GM12865 (cell line): ENCODE measurements at regions not wholly inside any gene's neighbourhood (a gene's known extent, or its start where the extent isn't known, plus 50 kb on each side); places are given as distances from the start of the nearest gene placed in this dataset.

Experiments used
- DNase-seq: peaks from one replicate; pipeline ENCODE4 v3.0.0; 2010; ENCODE audit warnings: low read depth
- H3K4me3 ChIP-seq: 2 replicates; pipeline ENCODE4 v1.5.1; 2011; ENCODE audit warnings: mild to moderate bottlenecking, low read depth, low read length, control low read depth
- TF ChIP-seq, protein P1 (sequence below): IDR thresholded peaks from 2 replicates; pipeline ENCODE4 v1.5.1; 2011; ENCODE audit warnings: low read length, control low read depth, low read depth, inconsistent platforms; ENCODE audit not compliant: insufficient read depth; ENCODE audit errors: missing control alignments

DNA sequence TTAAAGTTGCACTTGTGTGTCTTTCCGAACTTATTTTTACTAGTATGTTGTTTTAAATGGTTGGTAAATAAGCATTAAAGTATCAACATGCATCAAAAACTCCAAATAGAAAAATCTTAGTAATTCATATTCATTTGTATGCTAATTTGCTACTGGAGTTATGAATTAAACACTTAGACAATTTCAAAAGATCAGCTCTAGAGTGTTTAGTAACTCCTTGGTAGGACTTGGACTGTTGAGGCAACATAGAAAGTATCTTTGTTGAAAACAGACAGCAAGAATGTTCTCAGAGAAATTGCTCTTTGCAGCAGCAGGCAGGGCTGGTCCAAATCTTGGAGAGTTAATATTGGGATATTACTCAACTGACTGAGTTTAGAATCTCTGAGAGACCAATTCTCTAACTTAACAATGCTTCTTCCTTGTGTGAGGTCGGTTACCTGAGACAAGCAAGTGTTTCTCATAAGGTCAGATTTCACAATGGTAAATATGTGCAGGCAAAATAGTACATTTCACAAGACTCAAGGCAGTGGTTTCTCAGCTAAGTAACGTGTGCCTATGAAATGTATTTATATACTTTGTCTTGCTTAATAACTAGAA, 147.8 kb upstream of the IL12A start:
- no peak overlapping the region for H3K4me3 ChIP-seq
- DNase-seq, result no peak

DNA sequence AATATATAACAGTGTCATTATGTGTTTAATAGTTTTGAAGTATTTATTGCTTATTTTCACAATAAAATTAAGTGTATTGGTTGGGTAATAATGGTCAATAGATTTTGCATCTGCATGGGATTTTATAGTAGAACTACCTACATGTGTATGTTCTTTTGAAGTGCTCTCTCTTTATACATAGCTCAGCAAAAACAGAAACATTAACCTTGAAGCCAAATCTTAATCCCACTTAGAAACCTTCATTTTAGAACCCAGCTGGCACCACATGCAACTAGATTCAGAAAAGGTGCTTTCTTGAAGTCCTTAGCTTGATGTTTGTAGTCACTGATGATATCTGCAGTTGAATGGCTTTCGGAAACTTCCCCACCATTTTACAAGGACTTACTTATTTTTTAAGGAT, 146.9 kb upstream of the IL12A start:
- TF ChIP-seq, protein P1, sequence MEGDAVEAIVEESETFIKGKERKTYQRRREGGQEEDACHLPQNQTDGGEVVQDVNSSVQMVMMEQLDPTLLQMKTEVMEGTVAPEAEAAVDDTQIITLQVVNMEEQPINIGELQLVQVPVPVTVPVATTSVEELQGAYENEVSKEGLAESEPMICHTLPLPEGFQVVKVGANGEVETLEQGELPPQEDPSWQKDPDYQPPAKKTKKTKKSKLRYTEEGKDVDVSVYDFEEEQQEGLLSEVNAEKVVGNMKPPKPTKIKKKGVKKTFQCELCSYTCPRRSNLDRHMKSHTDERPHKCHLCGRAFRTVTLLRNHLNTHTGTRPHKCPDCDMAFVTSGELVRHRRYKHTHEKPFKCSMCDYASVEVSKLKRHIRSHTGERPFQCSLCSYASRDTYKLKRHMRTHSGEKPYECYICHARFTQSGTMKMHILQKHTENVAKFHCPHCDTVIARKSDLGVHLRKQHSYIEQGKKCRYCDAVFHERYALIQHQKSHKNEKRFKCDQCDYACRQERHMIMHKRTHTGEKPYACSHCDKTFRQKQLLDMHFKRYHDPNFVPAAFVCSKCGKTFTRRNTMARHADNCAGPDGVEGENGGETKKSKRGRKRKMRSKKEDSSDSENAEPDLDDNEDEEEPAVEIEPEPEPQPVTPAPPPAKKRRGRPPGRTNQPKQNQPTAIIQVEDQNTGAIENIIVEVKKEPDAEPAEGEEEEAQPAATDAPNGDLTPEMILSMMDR, result no peak
- H3K4me3 ChIP-seq, result no peak overlapping the region
- no peak for DNase-seq

More for the DNA sequence above, 147.8 kb upstream of the IL12A start:
- TF ChIP-seq, protein P1, result no peak

DNA sequence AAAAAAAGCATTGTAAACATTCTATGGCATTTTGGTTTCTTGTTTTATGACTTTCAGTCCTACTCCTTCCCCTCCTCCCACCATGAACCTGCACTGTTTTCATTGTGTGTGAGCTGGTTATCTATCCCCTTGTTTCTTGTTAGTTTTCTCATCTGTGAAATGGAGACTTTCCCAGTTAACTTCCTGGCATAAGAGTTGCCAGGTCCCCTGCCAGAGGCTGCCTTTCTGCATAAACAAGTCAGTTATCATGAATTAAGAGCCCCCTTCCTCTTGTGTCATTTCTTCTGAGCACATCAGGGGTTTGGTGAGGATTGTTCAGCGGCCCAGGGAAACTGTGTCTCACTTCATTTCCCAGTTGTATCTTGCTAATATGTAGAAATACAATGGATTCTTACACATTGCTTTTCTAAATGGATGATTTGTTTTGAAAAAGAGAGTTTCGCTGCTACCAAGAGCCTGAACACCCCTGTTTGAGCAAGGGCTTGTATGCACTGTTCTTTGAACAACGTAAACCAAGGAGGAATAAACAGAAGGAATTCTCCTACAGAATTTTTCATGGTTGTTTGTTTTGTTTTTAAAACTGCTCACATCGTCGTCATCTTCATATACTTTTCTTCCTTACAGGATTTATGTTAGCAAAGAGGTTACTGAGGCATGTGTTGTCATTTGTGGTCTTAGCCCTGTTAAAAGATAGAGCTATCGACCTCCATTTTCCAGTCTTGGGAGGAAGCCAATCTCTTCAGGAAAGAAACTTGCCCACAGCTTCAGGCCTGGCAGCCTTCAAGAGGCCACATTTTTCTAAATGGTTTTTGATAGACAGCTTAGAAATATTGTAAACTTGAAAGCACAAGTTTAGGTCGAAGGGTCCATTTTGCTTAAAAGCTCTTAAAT, 144.6 kb upstream of the IL12A start:
- DNase-seq, result no peak

DNA sequence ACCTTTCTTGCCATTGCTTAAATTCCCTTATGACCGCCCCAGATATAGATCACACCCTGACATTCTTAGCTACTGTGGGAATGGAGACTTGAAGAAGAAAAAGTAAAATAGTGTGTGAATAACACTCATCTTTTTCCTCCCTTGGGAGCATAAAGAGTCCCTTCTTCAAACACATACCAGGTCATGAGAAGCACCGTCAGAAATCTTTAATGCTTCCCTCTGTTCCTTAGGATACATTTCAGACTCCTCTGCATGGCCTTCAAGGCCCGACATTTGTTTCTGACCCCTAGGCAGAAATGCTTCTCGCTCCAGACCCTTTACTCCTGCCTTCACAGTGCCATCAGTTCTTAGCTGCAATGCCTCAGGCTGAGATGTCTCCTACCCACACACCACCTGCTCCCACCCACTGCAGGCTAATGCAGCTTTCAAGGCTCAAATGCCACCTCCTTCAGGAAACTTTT, 143.8 kb upstream of the IL12A start:
- DNase-seq, result no peak
- TF ChIP-seq, protein P1, result no peak
- H3K4me3 ChIP-seq, result no peak overlapping the region

More for the DNA sequence above, 144.6 kb upstream of the IL12A start:
- TF ChIP-seq, protein P1, result no peak
- H3K4me3 ChIP-seq, result no peak overlapping the region

DNA sequence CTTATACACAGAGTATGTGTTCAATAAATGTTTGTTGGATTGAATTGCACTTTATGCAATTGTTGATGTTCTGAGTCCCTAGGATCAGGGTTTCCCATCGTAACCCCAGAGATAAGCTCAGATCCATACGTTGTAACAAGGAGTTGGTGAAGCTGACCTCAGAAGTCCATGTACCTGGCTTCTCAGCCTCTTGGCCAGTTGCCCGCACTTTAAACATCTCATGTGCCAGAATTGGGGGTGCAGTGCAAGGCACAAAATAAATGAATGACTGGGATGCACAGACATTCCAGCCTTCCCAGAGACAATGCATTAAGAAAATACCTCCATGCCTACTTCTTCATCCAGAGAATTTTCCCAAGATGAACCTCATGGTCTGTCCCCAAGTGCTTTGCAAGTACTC, 142.9 kb upstream of the IL12A start:
- H3K4me3 ChIP-seq, result no peak overlapping the region
- DNase-seq, result no peak
- TF ChIP-seq, protein P1, result no peak

DNA sequence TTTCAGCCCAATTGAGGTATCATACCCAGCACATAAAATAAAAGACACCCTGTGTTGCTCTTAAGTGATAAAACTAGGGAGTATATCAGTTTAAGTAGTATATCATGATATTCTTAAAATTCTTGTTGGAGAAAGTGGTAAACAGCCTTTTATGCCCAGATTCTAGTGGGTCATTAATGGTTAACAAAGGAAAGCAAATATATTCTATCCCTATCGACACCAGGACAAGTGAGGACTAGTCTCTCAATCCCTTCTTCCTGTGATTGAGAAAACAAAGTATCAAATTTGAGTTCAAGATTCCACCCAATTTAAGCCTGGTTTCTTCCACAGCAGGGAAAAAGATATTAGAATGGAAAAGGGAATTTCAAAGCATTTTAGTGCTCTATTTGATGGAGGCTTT, 142.4 kb upstream of the IL12A start:
- TF ChIP-seq, protein P1, result no peak
- no peak overlapping the region for H3K4me3 ChIP-seq
- DNase-seq, result no peak
